C1 segment of cervical spinal cord (tissue), 14 donors: ENCODE measurements at regions not wholly inside any gene's neighbourhood (a gene's known extent, or its start where the extent isn't known, plus 50 kb on each side); places are given as distances from the start of the nearest gene placed in this dataset.

ENCODE experiments used
- DNase-seq, 14 donors: peaks; one replicate each; lab custom pipeline; 2025; lab: John Stamatoyannopoulos, UW

- no peak for DNase-seq
Observed at GRCh38 chr18:44536046-44536445, 144.6 kb upstream of the SETBP1 start.

GRCh38 chr18:44536619-44537018 lies 144.1 kb upstream of the SETBP1 start:
- no peak for DNase-seq

- no peak for DNase-seq
Observed at GRCh38 chr18:44537526-44537925, 143.2 kb upstream of the SETBP1 start.

- DNase-seq = no peak
Observed at GRCh38 chr18:44539926-44540325, 140.8 kb upstream of the SETBP1 start.

GRCh38 chr18:44541159-44541558 lies 139.5 kb upstream of the SETBP1 start:
- no peak for DNase-seq

- no peak for DNase-seq
Observed at GRCh38 chr18:44541781-44542180, 138.9 kb upstream of the SETBP1 start.

GRCh38 chr18:44543387-44543786 lies 137.3 kb upstream of the SETBP1 start:
- DNase-seq = no peak

GRCh38 chr18:44545359-44545985 lies 135.2 kb upstream of the SETBP1 start:
- no peak for DNase-seq

- no peak for DNase-seq
Observed at GRCh38 chr18:44546954-44547353, 133.7 kb upstream of the SETBP1 start.

- DNase-seq = no peak
Observed at GRCh38 chr18:44548291-44549221, 132.1 kb upstream of the SETBP1 start.

- no peak for DNase-seq
Observed at GRCh38 chr18:44552706-44553105, 128.0 kb upstream of the SETBP1 start.

GRCh38 chr18:44556296-44556695 lies 124.4 kb upstream of the SETBP1 start:
- peak in 1 of 14 donors; percentile 7 for DNase-seq

- DNase-seq = no peak
Observed at GRCh38 chr18:44557616-44558151, 123.0 kb upstream of the SETBP1 start.

GRCh38 chr18:44558767-44559166 lies 121.9 kb upstream of the SETBP1 start:
- no peak for DNase-seq

GRCh38 chr18:44562986-44563385 lies 117.7 kb upstream of the SETBP1 start:
- no peak for DNase-seq

- peak in 2 of 14 donors; percentile 16 to 19 for DNase-seq
Observed at GRCh38 chr18:44564922-44565321, 115.8 kb upstream of the SETBP1 start.

GRCh38 chr18:44568342-44568741 lies 112.3 kb upstream of the SETBP1 start:
- DNase-seq = no peak

GRCh38 chr18:44568986-44569385 lies 111.7 kb upstream of the SETBP1 start:
- no peak for DNase-seq

GRCh38 chr18:44569391-44570055 lies 111.2 kb upstream of the SETBP1 start:
- no peak for DNase-seq

- DNase-seq = no peak
Observed at GRCh38 chr18:44579028-44579702, 101.5 kb upstream of the SETBP1 start.

GRCh38 chr18:44579745-44580144 lies 100.9 kb upstream of the SETBP1 start:
- DNase-seq = no peak

GRCh38 chr18:44580159-44580558 lies 100.5 kb upstream of the SETBP1 start:
- DNase-seq = no peak
